ENCODE measurements at regions not wholly inside any gene's neighbourhood (a gene's known extent, or its start where the extent isn't known, plus 50 kb on each side); places are given as distances from the start of the nearest gene placed in this dataset.

DNA sequence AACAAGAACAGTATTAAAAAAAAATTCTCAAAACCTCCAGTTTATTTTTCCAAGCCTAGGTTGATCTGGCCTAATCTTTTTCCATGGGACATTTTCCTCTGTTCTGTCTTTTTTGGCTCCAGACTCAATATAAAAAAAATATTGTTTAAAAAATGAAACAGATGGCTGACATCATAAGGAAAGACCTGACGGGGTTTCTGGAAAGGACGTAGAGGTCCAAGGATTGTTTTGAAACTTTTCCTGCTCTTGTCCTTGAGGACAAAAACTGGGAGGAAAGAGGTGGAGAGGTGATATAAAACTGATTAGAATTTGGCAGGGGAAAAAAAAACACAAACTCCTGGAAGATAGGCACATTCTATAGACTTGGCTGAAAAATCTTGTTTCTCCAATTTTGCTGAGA is 211.4 kb upstream of the CDH11 start:
- no peak for TF ChIP-seq GATA3 (IDR thresholded peaks at IDR 0.05; ENCODE audit: low read depth, low read length)
- no peak for TF ChIP-seq GATA2 (IDR thresholded peaks at IDR 0.05; ENCODE audit: low read depth, low read length)

GRCh38 chr16:65327346-65327745 is 205.5 kb upstream of the CDH11 start:
- TF ChIP-seq GATA3 (IDR thresholded peaks at IDR 0.05; ENCODE audit: low read depth, low read length) (no peak), GATA2 (IDR thresholded peaks at IDR 0.05; ENCODE audit: low read depth, low read length) (no peak)

GRCh38 chr16:65323655-65324237 is 201.9 kb upstream of the CDH11 start:
- no peak for TF ChIP-seq GATA2 (IDR thresholded peaks at IDR 0.05; ENCODE audit: low read depth, low read length)
- TF ChIP-seq GATA3 (IDR thresholded peaks at IDR 0.05; ENCODE audit: low read depth, low read length) = no peak

DNA sequence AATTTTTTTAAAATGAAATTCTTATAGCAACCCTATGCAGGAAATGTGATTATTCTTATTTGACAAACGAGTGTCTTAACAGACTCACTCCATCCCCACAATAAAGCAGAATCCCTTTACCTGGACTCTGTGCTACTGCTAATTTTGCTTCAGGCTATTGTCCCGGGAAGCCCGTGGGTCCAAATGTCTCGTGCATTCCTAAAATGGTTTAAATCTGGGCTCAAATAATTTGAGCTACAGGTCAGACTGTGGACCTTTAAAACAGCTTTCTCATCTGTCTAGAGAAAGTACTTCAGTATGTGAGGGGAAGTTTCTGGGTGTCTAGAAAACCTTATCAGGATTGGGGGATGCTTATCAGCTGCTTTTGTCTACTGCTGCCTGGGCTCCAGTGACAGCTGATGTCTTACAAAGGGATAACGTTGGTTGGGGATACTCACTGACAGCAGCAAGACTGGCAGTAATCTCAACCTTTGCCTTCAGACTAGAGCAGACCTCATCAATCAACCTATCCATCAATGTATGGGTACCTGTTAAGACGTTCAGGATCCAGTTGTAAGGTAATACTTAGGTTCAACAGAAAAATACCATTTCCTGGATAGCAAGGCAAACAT is 197.9 kb upstream of the CDH11 start:
- no peak; the same call in 1 of the 2 replicates for TF ChIP-seq GATA2 (IDR thresholded peaks at IDR 0.05; ENCODE audit: low read depth, low read length)
- TF ChIP-seq GATA3 (IDR thresholded peaks at IDR 0.05; ENCODE audit: low read depth, low read length) = no peak

DNA sequence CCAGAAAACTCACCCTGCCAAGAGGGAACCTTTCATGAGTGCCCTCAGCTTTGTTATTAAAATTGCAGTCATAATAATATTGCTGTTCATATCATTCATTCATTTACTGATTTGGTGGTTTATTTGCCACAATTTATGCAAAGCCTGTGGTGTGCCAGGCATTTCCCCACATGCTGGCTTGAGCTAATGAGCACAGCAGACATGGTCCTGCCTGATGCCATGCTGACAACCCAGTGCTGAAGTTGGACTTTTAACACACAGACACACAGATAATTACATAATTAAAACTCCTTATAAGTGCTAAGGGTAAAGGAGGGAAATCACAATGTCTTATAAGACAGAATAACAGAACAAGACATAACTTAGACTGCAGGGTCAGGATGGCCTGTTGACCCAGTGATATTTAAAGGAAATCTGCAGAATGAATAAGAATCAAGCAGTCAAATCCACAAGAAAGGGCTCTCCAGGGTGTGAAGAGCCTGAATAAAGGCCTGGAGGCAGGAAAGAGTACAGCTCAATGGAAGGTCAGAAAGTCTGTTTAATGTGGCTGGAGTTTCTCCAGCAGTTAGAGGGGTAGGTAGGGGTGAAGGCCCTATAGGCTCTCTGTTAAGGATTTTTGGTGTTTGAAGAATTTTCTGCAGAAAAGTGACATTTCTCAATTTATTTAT is 196.9 kb upstream of the CDH11 start:
- TF ChIP-seq GATA2 (IDR thresholded peaks at IDR 0.05; ENCODE audit: low read depth, low read length) (no peak), GATA3 (IDR thresholded peaks at IDR 0.05; ENCODE audit: low read depth, low read length) (no peak)

- TF ChIP-seq GATA2 (IDR thresholded peaks at IDR 0.05; ENCODE audit: low read depth, low read length) (peak; percentile 99), GATA3 (IDR thresholded peaks at IDR 0.05; ENCODE audit: low read depth, low read length) (peak; percentile 96)
These were observed 196.3 kb upstream of the CDH11 start for GRCh38 chr16:65318138-65318537.

DNA sequence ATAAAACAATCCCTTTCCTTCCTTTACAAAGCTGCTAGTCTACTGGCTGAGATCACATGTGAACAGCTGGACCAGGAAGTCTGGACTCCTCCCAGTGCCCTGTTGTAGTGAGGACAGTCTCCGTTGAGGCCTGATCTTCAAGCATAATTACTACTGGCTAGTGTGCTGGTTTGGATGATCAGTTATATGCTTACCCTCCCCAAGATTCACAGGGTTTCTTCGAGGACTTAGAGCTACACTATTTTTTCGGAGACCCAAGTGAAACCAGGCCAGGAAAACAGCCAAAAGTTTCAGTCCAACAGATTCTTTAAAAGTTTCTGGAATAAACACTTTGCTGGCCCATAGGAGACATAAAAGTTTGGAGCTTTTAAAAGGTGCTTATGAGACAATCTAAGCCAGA is 194.9 kb upstream of the CDH11 start:
- TF ChIP-seq GATA2 (IDR thresholded peaks at IDR 0.05; ENCODE audit: low read depth, low read length) (no peak), GATA3 (IDR thresholded peaks at IDR 0.05; ENCODE audit: low read depth, low read length) (no peak)

DNA sequence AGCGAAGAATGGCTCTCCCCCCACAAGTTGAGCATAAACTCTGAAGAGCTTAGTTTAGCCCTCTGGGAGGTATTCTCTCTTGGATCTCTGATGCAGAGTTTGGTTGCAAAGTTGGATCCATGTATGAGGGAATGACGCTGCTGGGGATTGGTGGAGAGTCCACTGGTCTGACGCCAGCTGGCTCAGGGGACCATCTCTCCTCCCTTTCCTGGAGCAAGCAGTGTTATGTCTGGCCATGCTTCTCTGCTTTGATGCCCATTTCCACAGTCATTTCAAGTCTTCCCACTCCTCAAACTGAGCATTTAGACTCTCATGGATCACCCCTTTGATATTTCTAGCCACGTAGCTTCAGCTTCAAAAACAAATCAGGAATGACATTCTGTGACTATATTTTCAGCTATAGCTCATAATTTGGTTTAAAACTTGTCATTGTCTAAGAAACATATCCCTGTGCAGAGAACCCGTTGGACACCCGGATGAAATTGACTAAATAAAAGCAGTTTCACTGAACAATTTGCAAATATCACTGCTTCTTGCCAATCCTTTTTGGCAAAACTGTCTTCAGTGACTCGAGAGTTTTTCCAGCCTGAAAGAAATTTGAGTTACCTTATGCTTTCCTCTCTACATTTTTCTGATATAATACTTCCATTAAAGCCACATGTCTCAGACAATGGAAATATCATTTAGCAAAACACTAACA is 193.4 kb upstream of the CDH11 start:
- TF ChIP-seq GATA3 (IDR thresholded peaks at IDR 0.05; ENCODE audit: low read depth, low read length) (no peak), GATA2 (IDR thresholded peaks at IDR 0.05; ENCODE audit: low read depth, low read length) (no peak)

GRCh38 chr16:65314627-65315008 is 192.8 kb upstream of the CDH11 start:
- no peak for TF ChIP-seq GATA3 (IDR thresholded peaks at IDR 0.05; ENCODE audit: low read depth, low read length)
- no peak for TF ChIP-seq GATA2 (IDR thresholded peaks at IDR 0.05; ENCODE audit: low read depth, low read length)

DNA sequence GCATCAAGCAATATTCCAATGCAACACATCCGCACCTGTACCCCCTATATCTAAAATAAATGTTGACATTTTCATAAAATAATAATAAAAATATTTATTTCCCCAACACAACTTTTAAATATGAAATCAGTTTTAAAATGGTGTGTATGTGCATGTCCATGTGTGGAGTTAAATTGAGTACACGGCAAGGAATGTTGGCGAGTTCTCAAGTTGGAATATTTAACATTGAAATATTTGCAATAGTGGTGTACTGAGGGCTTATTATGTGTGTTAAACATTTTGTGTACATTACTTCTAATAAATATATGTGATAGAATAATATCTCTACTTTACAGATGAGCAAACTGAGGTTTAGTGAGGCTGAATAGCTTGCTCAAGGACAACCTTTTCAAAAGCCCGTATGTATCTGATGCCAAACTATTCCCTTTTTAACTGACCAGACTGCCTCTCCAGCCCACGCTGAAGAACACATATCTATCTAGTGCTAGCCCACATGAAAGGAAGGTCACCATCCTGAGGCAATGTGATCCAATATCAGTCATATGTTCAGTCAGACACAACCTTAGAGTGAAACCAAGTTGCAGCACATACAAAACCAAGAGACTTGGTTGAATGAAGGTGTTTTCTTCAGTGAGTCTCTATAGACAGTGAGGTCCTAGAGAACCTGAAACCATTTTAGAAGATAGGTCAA is 192.2 kb upstream of the CDH11 start:
- TF ChIP-seq GATA3 (IDR thresholded peaks at IDR 0.05; ENCODE audit: low read depth, low read length) (no peak), GATA2 (IDR thresholded peaks at IDR 0.05; ENCODE audit: low read depth, low read length) (no peak)

- TF ChIP-seq GATA3 (IDR thresholded peaks at IDR 0.05; ENCODE audit: low read depth, low read length) (no peak), GATA2 (IDR thresholded peaks at IDR 0.05; ENCODE audit: low read depth, low read length) (no peak)
These were observed 190.9 kb upstream of the CDH11 start for GRCh38 chr16:65312795-65313194.

DNA sequence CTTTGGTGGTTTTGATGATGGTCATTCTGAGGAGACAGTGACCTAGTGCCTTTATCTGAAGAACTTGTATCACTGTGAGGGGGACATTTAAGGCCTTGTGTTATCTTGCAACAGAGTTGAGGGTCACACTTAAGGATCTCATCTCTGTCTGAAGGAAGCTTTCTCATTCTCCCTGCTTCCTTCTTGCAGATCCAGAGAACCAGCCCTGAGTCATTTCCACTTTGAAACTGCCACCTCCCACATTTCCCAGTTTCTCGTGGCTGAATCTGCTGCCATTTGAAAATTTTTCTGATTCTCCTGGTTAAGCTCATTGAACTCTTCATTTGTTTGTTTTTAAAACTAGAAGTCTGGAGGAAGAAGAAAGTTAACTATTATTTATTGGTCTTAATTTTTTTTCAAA is 190.2 kb upstream of the CDH11 start:
- TF ChIP-seq GATA3 (IDR thresholded peaks at IDR 0.05; ENCODE audit: low read depth, low read length) (no peak), GATA2 (IDR thresholded peaks at IDR 0.05; ENCODE audit: low read depth, low read length) (no peak)

GRCh38 chr16:65309354-65309753 is 187.5 kb upstream of the CDH11 start:
- TF ChIP-seq GATA2 (IDR thresholded peaks at IDR 0.05; ENCODE audit: low read depth, low read length) (peak; percentile 60; the same call in 1 of the 2 replicates), GATA3 (IDR thresholded peaks at IDR 0.05; ENCODE audit: low read depth, low read length) (no peak)

DNA sequence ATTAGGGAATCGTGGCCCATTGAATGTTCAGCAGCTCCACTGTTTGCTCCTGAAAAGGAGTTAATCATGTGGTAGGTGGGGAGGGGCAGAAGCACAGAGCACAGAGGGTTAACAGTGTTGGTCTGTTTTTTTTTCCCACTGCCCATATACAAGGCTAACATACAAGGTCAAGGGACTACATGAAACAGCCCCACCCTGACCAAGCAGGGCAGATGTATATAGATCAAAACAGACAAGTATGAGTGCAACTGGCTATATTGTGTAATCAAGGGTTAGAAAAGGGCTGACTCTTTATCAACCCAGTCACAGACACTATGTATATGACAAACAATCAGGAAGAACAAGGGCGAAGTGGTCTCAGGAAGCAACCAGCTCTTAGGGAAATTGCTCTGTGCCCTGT is 186.6 kb upstream of the CDH11 start:
- no peak for TF ChIP-seq GATA2 (IDR thresholded peaks at IDR 0.05; ENCODE audit: low read depth, low read length)
- no peak for TF ChIP-seq GATA3 (IDR thresholded peaks at IDR 0.05; ENCODE audit: low read depth, low read length)
